ENCODE measurements at regions not wholly inside any gene's neighbourhood (a gene's known extent, or its start where the extent isn't known, plus 50 kb on each side); places are given as distances from the start of the nearest gene placed in this dataset.

GRCh38 chr6:168380956-168381605 is 59.9 kb upstream of the SMOC2 start:
- no peak overlapping the region for H3K4me3 ChIP-seq (ENCODE audit: low read depth, low read length)
- no peak for TF ChIP-seq CTCF (IDR thresholded peaks at IDR 0.05; ENCODE audit: borderline replicate concordance, insufficient read depth, low read depth, low read length)

- no peak for TF ChIP-seq CTCF (IDR thresholded peaks at IDR 0.05; ENCODE audit: borderline replicate concordance, insufficient read depth, low read depth, low read length)
- no peak overlapping the region for H3K4me3 ChIP-seq (ENCODE audit: low read depth, low read length)
Measured at GRCh38 chr6:168381726-168382458, 59.1 kb upstream of the SMOC2 start.

- H3K4me3 ChIP-seq (ENCODE audit: low read depth, low read length): no peak overlapping the region
- no peak for TF ChIP-seq CTCF (IDR thresholded peaks at IDR 0.05; ENCODE audit: borderline replicate concordance, insufficient read depth, low read depth, low read length)
Measured at GRCh38 chr6:168383062-168383854, 57.7 kb upstream of the SMOC2 start.

GRCh38 chr6:168384045-168385036 is 56.6 kb upstream of the SMOC2 start:
- H3K4me3 ChIP-seq (ENCODE audit: low read depth, low read length): no peak overlapping the region
- TF ChIP-seq CTCF (IDR thresholded peaks at IDR 0.05; ENCODE audit: borderline replicate concordance, insufficient read depth, low read depth, low read length): no peak

- no peak for TF ChIP-seq CTCF (IDR thresholded peaks at IDR 0.05; ENCODE audit: borderline replicate concordance, insufficient read depth, low read depth, low read length)
- no peak overlapping the region for H3K4me3 ChIP-seq (ENCODE audit: low read depth, low read length)
Measured at GRCh38 chr6:168385037-168385759, 55.8 kb upstream of the SMOC2 start.

Data from GM12875 (cell line).